BLaER1 treated with 17β-estradiol and CSF1 and Interleukin-3, amounts not matched to agents 10 nM and 100 nM (cell line): ENCODE measurements at regions not wholly inside any gene's neighbourhood (a gene's known extent, or its start where the extent isn't known, plus 50 kb on each side); places are given as distances from the start of the nearest gene placed in this dataset.

Experiments used
- H3K27ac ChIP-seq, 11 experiments: shearing (Covaris generic); formaldehyde crosslinking; 2 replicates each; pipeline ENCODE4 v1.8.1; 2022
- H3K27me3 ChIP-seq, 11 experiments: shearing (Covaris generic); formaldehyde crosslinking; 2 replicates each; pipeline ENCODE4 v1.8.1; 2022
- H3K36me3 ChIP-seq, 11 experiments: shearing (Covaris generic); formaldehyde crosslinking; 2 replicates each; pipeline ENCODE4 v1.8.1; 2022
- H3K4me1 ChIP-seq, 10 experiments: shearing (Covaris generic); formaldehyde crosslinking; 2 replicates each; pipeline ENCODE4 v1.8.1; 2022
- H3K4me2 ChIP-seq, 11 experiments: shearing (Covaris generic); formaldehyde crosslinking; 2 replicates each; pipeline ENCODE4 v1.8.1; 2022
- H3K4me3 ChIP-seq, 10 experiments: shearing (Covaris generic); formaldehyde crosslinking; 2 replicates each; pipeline ENCODE4 v1.8.1; 2022
- H3K9ac ChIP-seq, 11 experiments: shearing (Covaris generic); formaldehyde crosslinking; 2 replicates each; pipeline ENCODE4 v1.8.1; 2022
- H3K9me3 ChIP-seq, 11 experiments: shearing (Covaris generic); formaldehyde crosslinking; replicated peaks in 1 of 11; 2 replicates each; pipeline ENCODE4 v1.8.1; 2022
- H4K20me1 ChIP-seq, 11 experiments: shearing (Covaris generic); formaldehyde crosslinking; 2 replicates each; pipeline ENCODE4 v1.8.1; 2022
- Cebpa-rat ChIP-seq, 11 experiments: shearing (Covaris generic); IDR thresholded peaks; 2 replicates each; pipeline ENCODE4 v1.8.1; 2022

DNA sequence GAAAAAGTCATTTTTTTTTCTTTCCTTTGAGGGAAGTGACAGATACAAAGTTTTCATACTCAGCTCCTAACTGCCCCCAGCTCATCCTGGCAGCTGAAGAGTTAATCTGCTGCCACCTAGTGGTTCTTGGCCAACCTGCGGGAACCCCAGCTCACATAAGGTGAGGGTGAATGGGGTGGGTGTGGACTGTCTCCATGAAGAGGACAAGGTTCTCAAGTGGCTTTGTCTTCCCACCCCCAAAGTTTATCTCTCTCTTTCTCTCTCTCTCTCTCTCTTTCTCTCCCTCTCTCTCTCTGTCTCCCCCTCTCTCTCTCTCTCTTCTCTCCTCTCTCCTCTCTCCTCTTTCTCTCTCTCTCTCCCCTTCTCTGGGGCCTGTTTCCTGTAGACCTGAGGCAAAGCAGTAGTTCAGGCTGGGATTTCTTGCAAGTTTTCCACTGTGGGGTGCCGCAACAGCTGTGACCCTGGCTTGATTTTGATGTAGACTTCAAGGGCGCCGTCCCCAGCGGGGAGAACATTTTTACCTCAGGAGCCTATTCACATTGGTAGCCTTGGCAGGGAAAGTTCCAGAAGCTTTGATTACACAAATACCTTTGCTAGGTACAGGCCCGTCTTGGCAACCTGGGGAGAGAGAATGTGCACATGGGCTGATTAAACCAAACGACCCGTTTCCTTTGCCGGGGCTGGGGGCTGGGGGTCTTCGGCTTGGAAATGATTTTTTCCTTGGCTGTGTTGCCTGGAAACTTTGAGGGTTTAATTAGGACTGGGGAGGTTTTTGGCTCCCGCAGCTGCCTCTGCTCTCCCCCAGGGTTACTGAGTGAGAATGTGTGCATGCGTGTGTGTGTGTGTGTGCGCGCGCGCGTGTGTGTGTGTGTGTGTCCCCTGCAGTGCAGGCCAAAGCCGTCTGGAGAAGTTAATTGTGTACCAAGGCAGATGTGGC is 135.9 kb downstream of the TM2D1 start:
- Histone ChIP-seq H4K20me1 (no peaks in the 10 kb centered on the region; a peak in 1 of 22 replicates), H3K4me3 (no peak overlapping the region), H3K27ac (no peak overlapping the region), H3K9ac (no peak overlapping the region), H3K36me3 (no peaks in the 10 kb centered on the region), H3K4me2 (no peak overlapping the region), H3K27me3 (no peaks in the 10 kb centered on the region), H3K4me1 (no peaks in the 10 kb centered on the region), H3K9me3 (no peaks in the 10 kb centered on the region)
- TF ChIP-seq Cebpa-rat (IDR thresholded peaks at IDR 0.05): no peak

DNA sequence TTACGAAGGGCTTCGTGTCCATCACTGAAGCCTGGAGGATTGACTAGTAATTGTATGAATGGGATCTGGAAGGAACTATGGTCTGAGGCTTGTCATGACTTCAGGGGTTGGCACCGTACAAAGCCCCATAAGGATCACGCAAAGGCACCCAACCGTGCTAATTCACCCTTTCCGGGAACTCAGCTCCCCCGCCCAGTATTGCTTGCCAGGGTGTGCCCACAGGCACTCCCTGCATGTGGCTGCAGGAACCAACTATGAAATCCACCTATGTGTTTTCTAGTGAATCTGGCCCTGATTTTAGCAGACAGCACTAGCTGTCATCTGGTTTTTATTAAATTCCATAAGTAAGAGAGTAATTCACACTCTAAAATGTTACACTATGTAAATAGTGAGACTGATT is 139.2 kb downstream of the TM2D1 start:
- no peaks in the 10 kb centered on the region for H3K4me1 ChIP-seq
- H4K20me1 ChIP-seq: no peaks in the 10 kb centered on the region
- no peaks in the 10 kb centered on the region for H3K27me3 ChIP-seq
- H3K4me2 ChIP-seq: no peak overlapping the region
- H3K4me3 ChIP-seq: no peak overlapping the region
- H3K36me3 ChIP-seq: no peaks in the 10 kb centered on the region
- H3K27ac ChIP-seq: no peak overlapping the region
- H3K9ac ChIP-seq: no peak overlapping the region
- no peaks in the 10 kb centered on the region for H3K9me3 ChIP-seq
- TF ChIP-seq Cebpa-rat (IDR thresholded peaks at IDR 0.05): no peak

DNA sequence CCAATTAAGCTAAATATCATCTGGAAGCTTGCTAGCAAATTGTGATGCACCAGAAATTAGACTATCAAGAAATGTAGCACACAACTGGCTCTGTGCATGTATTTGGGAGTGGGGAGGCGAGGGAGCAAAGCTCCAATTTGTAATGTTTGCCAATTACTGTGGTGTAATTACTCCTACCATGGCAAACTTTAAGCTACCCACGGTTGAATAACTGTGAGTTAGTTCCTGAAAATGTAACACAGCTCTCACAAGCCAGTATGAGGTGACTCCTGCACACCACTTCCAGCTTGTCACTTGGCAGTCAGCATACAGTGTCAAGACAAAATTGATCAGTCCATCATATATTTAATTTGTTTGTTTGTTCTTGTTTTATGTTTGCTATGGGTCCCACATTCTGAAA is 141.2 kb downstream of the TM2D1 start:
- H3K27ac ChIP-seq: no peak overlapping the region
- no peak overlapping the region for H3K4me2 ChIP-seq
- H3K9ac ChIP-seq: no peak overlapping the region
- H3K27me3 ChIP-seq: no peaks in the 10 kb centered on the region
- no peaks in the 10 kb centered on the region for H3K4me1 ChIP-seq
- H3K36me3 ChIP-seq: no peaks in the 10 kb centered on the region
- no peak for TF ChIP-seq Cebpa-rat (IDR thresholded peaks at IDR 0.05)
- H3K9me3 ChIP-seq: 0 out of 22 replicates have a peak, but pooled peaks cover 0 to 3% (median 0%) of the 10 kb centered on the region in 11 experiments
- H3K4me3 ChIP-seq: no peak overlapping the region
- H4K20me1 ChIP-seq: no peaks in the 10 kb centered on the region

DNA sequence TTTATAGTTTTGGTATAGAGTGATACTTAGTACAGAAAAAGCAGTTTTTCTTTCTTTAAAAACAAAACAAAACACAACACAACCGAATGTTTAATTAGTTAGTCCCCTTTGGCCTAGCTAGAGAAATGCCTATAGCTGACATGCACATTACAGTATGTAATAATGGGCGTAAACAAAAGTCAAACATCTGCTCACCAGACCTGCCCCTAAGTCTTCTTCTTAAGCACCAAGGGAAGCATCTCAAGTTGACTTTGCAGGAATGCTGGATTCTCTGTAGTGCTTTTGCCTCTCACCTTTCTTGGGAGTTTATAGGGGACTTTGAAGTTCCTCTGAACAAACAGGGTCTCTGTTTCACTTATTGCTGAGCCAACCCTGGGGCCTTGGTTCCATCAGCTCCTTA is 143.7 kb downstream of the TM2D1 start:
- H3K4me2 ChIP-seq: no peak overlapping the region
- no peaks in the 10 kb centered on the region for H3K4me1 ChIP-seq
- H3K9ac ChIP-seq: no peak overlapping the region
- no peaks in the 10 kb centered on the region for H3K27me3 ChIP-seq
- no peak overlapping the region for H3K27ac ChIP-seq
- H3K9me3 ChIP-seq: 0 out of 22 replicates have a peak, but pooled peaks cover 0 to 6% (median 0%) of the 10 kb centered on the region in 11 experiments
- no peak overlapping the region for H3K4me3 ChIP-seq
- H3K36me3 ChIP-seq: no peaks in the 10 kb centered on the region
- H4K20me1 ChIP-seq: no peaks in the 10 kb centered on the region
- no peak for TF ChIP-seq Cebpa-rat (IDR thresholded peaks at IDR 0.05)

DNA sequence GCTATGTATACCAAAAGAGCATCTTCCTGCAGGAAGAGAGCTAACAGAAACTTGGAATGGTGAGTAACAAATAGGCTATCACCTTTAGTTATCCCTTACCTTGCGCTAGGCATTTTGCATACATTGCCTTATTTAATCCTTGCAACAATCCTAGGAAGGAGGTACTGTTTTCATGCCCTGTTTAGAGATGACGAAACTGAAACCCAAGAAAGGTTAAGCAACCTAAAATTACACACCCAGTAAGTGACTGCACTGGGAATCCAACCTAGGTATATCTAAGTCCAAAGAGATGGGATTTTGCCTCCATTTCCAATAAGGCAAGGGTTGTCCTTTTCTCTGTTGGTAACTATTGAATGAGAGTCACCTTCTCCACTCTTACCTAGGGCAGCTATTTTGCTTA is 144.5 kb downstream of the TM2D1 start:
- no peaks in the 10 kb centered on the region for H4K20me1 ChIP-seq
- H3K9ac ChIP-seq: no peak overlapping the region
- H3K4me2 ChIP-seq: no peak overlapping the region
- no peak for TF ChIP-seq Cebpa-rat (IDR thresholded peaks at IDR 0.05)
- 0 out of 22 replicates have a peak, but pooled peaks cover 0 to 6% (median 0%) of the 10 kb centered on the region in 11 experiments for H3K9me3 ChIP-seq
- no peak overlapping the region for H3K4me3 ChIP-seq
- H3K36me3 ChIP-seq: no peaks in the 10 kb centered on the region
- H3K27ac ChIP-seq: no peak overlapping the region
- no peaks in the 10 kb centered on the region for H3K4me1 ChIP-seq
- H3K27me3 ChIP-seq: no peaks in the 10 kb centered on the region

DNA sequence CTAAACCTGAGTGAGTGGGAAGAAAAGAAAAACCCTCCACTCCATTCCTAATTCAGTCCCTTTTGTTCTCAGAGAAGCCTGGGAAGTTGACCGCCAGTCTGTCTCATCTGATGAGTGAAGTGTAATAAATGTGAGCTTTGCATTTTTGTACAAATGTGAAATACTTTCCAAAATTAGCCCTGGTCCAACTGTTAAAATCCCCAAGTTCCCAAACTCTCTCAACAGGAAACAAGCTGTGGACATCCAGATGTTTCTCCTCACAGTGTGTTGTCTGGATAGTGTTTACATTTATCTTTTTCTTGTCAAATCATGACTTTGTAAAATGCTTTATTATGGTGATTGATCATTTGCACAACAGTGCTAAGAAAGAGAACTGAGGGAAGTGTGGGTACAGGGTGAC is 145.1 kb downstream of the TM2D1 start:
- no peaks in the 10 kb centered on the region for H3K36me3 ChIP-seq
- no peaks in the 10 kb centered on the region for H3K4me1 ChIP-seq
- TF ChIP-seq Cebpa-rat (IDR thresholded peaks at IDR 0.05): no peak
- no peak overlapping the region for H3K27ac ChIP-seq
- no peak overlapping the region for H3K4me3 ChIP-seq
- H3K27me3 ChIP-seq: no peaks in the 10 kb centered on the region
- no peaks in the 10 kb centered on the region for H4K20me1 ChIP-seq
- H3K4me2 ChIP-seq: no peak overlapping the region
- no peak overlapping the region for H3K9ac ChIP-seq
- 0 out of 22 replicates have a peak, but pooled peaks cover 0 to 6% (median 0%) of the 10 kb centered on the region in 11 experiments for H3K9me3 ChIP-seq

DNA sequence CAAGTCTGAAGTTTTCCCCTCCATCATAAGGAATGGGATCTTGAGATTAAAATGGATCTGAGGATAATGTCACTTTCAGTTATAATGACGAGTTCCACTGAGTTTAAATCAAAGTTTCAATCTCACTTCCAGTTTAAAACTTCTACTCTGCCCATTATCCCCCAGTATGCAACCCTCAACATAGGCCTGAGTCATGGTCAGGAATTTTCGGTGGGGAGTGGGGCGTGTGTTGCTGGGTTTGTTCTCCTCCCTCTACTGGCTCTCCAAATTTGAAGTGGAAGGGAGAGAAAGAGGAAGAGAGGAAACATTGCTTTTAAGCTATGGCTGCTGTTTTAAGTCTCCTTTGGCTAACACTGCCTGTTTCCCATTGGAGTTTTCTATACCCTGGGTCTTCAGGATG is 152.9 kb downstream of the TM2D1 start:
- Histone ChIP-seq H3K9me3 (peaks cover 0 to 2% (median under 1%) of the 10 kb centered on the region in 11 experiments; a peak in 13 of 22 replicates), H3K4me1 (no peaks in the 10 kb centered on the region), H4K20me1 (no peaks in the 10 kb centered on the region), H3K27ac (no peak overlapping the region), H3K36me3 (no peaks in the 10 kb centered on the region), H3K4me3 (no peak overlapping the region), H3K4me2 (no peak overlapping the region; a peak in 1 of 22 replicates), H3K27me3 (no peaks in the 10 kb centered on the region), H3K9ac (no peak overlapping the region)
- no peak for TF ChIP-seq Cebpa-rat (IDR thresholded peaks at IDR 0.05)

DNA sequence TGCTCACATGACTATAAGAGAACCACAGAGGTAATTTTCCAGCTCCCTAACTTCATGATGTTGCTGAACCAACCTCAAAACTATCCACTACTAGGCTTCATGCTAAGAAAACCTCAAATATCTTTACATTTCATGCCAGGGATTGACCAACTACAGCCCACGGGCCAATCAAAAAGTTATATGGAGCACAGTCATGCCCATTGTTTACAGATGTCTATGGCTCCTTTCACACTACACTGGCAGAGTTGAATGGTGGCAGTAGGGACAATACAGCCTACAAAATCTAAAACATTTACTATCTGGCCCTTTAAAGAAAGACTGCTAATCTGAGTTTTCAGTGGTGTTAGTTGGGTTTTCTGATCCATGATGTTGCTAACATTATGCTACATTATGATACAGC is 154.8 kb downstream of the TM2D1 start:
- Histone ChIP-seq H3K27me3 (no peaks in the 10 kb centered on the region), H3K9ac (no peak overlapping the region), H3K4me1 (no peaks in the 10 kb centered on the region), H3K36me3 (peaks cover 0 to 11% (median 0%) of the 10 kb centered on the region in 11 experiments; a peak in 3 of 22 replicates), H3K4me2 (no peak overlapping the region), H3K27ac (no peak overlapping the region), H4K20me1 (no peaks in the 10 kb centered on the region), H3K4me3 (no peak overlapping the region), H3K9me3 (peaks cover 18 to 20% (median 19%) of the 10 kb centered on the region in 11 experiments)
- no peak for TF ChIP-seq Cebpa-rat (IDR thresholded peaks at IDR 0.05)

DNA sequence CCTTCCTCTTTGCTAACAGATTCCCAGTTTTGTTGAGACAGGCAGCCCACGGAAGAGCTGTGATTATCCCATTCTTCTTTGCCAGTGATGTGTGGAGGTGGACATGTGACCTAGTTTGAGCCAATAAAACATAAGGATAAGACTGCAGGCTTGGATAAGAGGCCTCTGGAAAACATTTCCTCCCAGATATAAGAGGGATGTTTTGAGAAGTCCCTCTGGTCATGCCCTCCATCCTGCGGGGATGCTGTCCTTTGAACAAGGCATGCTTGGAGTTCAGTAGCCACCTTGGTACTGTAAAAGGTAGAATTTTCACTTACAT is 155.7 kb downstream of the TM2D1 start:
- Histone ChIP-seq H3K4me2 (no peak overlapping the region), H3K9ac (no peak overlapping the region), H3K4me3 (no peak overlapping the region), H3K27me3 (no peaks in the 10 kb centered on the region), H4K20me1 (no peaks in the 10 kb centered on the region), H3K4me1 (no peaks in the 10 kb centered on the region), H3K9me3 (peaks cover 23 to 29% (median 26%) of the 10 kb centered on the region in 11 experiments), H3K36me3 (peaks cover 0 to 11% (median 0%) of the 10 kb centered on the region in 11 experiments; a peak in 3 of 22 replicates), H3K27ac (no peak overlapping the region)
- TF ChIP-seq Cebpa-rat (IDR thresholded peaks at IDR 0.05): no peak
